HT1080 (cell line): ENCODE measurements at regions not wholly inside any gene's neighbourhood (a gene's known extent, or its start where the extent isn't known, plus 50 kb on each side); places are given as distances from the start of the nearest gene placed in this dataset.
"Not testable (repeated sequence)": the region's sequence is repeated elsewhere in the genome, so short reads cannot be mapped to it uniquely, and the experiment has no call there.

ENCODE experiments used
- DNase-seq: peaks from one replicate; pipeline ENCODE4 v3.0.0-alpha.2; 2015; ENCODE audit warnings: low read depth

DNA sequence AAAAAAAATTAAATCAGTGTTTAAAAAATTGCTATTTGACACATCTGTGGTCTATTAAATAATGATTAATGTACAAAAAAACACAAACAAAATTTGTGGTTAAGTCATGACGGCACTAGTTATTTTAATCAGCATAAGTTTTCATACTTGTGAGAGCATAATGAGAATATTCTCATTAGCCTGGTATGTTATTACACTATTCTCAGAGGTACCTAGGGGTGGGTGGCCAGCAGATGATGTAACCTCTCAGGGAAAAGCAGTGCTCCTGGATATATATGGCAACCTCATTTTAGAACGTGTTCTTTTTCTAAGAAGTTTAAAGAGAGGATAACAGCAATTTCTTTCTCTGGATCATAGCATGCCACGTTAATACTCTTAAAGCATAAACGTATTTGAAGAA is 109.2 kb downstream of the GJA1 start:
- DNase-seq = no peak

DNA sequence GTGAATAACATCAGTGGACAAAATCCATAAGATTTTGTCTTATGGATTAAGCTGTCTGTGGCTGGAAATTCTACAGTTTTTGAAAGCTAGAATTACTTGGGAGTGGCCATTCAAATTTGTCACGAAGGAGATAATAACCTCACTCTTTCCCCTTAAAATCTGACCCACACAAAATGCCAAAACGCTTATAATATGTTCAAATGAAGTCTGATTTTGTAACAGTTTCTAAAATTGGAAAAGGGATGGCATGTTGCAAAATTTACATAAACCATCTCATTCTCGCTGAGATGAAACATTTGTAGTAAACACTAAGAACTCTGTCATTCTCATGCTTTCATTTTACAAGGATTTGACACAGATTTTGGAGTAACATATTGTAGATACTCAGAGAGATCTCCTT is 112.7 kb downstream of the GJA1 start:
- no peak for DNase-seq

DNA sequence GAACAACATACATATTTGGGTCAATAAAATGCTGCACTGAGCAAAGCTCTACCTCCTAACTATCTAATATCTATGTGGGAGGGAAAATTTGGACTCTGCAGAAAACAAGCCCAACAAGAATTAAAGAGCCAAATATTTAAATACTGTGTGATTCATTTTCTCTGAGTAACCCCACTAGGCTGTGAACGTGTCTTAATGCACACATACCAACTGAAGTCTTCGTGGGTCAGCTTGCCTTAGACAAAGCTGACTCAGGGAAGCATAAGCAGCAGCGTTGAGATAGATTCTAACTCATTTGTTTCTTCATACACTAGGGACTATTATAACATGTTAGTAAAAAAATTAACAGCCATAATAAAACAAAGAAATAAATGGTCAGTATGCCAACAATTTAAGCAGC is 114.3 kb downstream of the GJA1 start:
- peak; percentile 30 for DNase-seq

DNA sequence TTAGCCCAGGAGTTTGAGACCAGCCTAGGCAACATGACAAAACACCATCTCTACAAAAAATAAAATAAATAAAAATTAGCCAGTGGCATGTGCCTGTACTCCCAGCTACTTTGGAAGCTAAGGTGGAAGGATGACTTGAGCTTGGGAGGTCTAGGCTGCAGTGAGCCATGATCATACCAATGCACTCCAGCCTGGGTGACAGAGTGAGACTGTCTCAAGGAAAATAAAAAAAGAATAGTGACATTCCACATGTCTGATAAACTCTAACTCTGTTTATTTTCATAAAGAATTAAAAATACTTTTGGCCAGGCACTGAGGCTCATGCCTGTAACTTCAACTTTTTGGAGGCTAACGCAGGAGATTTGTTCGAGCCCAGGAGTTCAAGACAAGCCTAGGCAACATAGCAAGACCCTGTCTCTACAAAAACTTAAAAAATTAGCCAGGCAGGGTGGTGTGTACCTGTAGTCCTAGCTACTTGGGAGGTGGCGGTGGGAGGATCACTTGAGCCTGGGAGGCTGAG is 115.1 kb downstream of the GJA1 start:
- no peak for DNase-seq

DNA sequence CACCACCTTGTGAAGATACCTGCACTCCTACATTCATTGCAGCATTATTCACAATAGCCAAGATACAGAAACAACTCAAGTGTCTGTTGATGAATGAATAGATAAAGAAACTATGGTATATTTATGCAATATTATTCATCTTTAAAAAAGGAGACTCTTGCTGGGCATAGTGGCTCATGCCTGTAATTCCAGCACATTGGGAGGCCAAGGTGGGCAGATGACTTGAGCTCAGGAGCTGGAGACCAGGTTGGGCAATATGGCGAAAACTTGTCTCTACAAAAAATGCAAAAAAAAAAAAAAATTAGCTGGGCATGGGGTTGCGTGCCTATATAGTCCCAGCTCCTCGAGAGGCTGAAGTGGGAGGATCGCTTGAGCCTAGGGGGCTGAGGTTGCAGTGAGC is 119.8 kb downstream of the GJA1 start:
- no peak for DNase-seq

DNA sequence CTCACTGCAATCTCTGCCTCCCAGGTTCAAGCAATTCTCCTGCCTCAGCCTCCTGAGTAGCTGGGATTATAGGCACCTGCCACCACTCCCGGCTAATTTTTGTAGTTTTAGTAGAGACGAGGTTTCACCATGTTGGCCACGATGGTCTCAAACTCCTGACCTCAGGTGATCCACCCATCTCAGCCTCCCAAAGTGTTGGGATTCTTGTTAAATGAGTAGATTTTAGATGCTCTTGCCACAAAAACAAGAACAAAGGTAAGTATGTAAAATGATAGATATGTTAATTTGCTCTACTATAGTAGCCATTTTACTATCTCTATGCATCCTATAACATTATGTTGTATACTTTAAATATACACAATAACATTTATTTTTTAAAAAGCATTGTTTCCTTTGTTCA is 120.7 kb downstream of the GJA1 start:
- DNase-seq = not testable (repeated sequence)

DNA sequence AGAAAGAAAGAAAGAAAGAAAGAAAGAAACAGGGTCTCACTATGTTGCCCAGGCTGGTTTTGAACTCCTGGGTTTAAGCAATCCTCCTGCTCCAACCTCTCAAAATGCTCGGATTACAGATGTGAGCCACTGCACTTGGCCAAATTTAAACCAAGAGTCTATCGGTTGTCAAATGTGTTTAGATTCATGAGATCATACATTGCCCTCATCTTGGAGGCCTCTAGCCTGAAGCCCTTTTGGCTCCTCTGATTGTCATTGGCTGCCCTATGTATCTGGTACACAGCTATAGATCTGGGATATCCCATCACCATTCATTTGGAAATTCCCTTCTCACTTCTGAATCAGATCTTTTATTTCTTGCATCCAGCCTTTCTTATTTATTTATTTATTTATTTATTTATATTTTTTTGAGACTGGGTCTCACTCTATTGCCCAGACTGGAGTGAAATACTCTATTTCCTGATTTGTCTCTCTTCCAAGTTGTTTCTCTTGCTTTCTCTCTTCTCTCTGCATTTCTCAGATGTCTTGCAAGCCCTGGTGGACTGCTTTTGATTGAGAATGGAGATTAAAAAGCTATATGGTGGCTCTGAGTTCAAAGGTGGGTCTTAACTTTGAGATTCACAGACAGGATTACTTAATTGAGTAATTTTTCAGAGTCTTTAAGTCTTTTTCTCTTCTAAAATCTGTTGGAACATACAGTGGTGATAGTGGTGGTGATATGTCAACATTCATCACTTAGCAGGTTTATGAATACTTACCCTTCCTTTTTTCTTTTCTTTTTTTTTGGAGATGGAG is 121.9 kb downstream of the GJA1 start:
- DNase-seq = no peak

DNA sequence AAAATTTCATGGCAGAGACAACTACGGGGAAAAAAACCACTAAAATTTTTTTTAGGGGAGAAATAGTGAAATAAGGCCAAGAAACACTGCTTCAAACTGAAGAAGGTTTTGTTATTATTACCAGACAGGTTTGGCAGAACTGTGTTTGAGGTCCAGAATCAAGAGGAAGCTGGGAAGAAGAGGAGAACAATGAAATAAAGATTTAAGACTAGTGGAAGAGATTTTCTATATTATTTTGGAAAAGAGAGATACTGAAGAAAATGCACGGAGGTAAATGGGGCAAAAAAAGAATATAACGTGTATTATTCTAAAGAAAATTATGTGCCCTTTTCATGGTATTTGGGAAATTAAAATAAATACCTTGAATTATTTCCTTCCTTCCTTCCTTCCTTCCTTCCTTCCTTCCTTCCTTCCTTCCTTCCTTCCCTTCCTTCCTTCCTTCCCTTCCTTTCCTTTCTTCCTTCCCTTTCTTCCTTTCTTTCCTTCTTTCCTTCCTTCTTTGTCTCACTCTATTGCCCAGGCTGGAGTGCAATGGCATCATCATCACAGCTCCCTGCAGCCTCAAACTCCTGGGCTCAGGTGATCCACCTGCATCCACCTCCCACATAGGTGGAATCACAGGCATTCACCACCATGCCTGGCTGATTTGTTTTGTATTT is 124.3 kb downstream of the GJA1 start:
- DNase-seq = no peak

DNA sequence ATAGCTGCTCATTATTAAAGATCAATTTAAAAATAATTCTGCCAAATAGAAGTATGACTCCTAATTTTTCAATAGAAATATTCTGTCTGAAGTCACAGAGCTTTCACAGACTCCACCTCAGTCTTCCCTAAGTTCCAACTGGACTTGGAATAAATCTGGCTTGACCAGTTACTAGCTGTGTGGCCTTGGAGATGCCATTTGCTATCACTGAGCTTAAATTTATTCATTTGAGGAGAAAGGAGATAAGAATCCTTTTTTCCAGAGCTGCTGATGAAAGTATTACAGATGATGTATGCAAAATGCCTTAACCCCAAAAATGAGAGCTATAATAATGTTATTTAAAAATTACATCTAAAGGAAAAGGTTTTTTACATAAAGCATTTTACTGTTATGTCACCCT is 125.0 kb downstream of the GJA1 start:
- no peak for DNase-seq

DNA sequence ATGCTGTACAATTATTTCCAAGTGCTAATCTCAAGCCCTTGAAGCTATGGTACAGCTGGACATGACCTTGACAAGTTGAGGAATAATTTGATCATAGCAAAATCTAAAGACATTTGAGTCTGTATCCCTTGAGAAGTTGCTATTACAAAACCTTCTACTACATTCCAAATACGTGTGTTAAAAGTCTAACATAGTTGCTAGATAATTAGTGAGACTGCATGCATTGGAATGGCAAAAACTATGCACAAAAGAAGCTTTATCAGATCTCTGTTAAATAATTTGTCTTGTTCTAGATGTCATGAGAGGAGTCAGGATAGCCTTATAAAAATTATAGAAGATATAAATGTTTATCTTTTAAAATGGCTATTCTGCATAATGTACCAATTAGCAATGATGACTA is 127.8 kb downstream of the GJA1 start:
- no peak for DNase-seq

DNA sequence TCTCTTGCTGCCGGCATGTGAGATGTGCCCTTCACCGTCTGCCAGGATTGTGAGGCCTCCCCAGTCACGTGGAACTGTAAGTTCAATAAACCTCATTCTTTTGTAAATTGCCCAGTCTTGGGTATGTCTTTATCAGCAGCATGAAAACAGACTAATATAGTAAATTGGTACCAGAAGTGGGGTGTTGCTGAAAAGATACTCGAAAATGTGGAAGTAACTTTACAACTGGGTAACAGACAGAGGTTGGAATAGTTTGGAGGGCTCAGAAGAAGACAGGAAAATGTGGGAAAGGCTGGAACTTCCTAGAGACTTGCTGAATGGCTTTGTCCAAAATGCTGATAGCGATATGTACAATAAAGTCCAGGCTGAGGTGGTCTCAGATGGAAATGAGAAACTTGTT is 129.1 kb downstream of the GJA1 start:
- DNase-seq = not testable (repeated sequence)

DNA sequence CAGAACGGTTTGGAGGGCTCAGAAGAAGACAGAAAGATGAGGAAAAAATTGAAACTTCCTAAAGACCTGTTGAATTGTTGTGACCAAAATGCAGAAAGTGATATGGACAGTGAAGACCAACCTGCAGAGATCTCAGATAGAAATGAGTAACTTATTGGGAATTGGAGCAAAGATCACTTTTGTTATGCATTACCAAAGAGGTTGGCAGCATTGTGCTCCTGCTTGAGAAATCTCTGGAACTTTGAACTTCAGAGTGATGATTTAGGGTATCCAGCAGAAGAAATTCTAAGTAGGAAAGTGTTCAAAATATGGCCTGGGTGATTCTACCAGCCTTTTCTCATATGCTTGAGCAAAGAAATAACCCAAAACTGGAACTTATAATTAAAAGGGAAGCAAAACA is 136.0 kb downstream of the GJA1 start:
- no peak for DNase-seq

DNA sequence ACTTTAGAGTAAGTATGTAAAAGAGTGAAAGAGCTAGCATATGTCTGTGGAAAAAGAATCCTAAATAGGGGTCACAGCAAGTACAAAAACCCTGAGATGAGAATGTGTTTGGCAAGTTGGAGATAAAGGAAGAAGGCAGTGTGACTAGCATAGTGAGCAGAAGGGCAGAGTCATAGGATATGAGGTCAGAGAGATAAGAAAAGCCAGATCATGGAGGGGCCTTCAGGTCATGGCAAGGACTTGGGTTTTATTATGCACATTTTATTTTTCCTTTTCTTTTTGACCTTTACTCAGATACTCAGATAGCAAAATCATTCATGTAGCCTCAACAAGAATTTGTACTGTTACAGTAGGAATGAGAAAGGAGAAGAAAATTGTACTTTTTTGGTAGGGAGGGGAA is 138.0 kb downstream of the GJA1 start:
- DNase-seq = peak; percentile 13

DNA sequence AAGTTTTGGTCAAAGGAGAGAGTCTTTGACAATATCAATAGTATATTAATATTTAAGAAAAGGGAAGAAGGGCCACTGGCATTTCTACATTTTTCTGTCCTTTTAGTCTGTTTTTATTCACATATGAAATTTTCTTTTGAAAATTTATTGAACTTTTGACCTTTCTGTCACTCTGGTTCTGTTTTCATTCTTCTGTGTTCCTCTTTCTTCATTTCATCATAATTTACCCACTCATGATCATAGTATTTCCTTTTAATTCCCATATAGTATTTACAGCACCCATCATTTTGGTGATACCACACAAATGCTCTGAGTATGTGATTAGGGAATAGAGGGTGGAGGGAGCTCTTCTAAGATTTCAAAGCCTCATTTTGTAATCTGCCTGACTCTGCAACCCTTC is 142.8 kb downstream of the GJA1 start:
- DNase-seq = no peak

DNA sequence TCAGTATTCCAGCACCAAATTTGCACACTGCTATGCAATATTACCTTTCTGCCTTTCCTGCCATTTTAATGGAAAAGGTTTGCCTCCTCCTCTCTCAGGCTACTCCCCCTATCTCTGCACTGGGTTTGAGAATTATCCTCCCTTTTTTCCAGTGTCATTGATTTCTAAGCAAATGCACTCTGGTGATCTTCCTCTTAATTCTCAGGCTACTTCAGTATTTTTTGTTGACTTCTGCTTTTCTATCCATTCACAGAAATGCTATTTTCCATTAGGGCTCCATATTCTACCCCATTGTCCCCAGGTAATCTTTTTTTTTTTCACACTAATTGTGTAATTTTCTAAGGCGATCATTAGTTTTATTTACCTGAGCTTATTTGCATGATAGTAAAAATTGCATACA is 144.0 kb downstream of the GJA1 start:
- DNase-seq = no peak

DNA sequence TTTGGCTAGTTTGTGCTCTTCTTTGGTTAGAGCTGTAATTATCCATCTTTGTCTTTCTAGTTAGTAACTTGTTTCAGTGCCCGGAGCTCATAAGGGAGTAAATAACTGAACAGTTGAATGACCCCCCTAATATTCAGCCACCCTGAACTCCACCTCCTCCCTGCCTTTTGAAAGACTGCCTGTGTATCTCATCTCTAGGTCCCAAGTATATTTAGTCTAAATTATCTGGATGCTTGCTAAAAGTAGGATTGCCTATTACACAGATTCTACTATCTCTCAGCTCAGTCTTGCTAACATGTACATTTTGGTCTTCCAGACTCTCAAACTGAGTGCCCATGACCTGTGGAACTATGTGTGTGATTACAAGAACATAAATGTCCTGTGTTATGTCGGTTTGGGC is 145.9 kb downstream of the GJA1 start:
- no peak for DNase-seq

DNA sequence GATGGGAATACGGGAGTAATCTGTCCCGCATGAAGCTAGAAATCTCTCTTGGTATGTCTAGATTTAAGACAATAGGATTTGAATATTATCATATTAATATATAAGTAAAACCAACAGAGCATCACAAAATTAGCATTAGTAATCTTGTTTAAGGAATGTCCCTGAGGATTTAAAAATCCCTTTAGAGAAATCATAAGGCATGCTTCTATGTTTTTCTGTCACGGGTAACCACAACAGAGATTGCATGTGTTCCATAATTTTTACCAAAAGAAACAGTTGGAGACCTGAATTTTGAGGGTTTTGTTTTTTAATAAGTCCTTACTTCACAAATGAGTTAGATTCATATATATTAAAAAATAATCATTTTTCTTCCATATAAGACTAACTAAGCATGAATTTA is 146.8 kb downstream of the GJA1 start:
- DNase-seq = no peak

DNA sequence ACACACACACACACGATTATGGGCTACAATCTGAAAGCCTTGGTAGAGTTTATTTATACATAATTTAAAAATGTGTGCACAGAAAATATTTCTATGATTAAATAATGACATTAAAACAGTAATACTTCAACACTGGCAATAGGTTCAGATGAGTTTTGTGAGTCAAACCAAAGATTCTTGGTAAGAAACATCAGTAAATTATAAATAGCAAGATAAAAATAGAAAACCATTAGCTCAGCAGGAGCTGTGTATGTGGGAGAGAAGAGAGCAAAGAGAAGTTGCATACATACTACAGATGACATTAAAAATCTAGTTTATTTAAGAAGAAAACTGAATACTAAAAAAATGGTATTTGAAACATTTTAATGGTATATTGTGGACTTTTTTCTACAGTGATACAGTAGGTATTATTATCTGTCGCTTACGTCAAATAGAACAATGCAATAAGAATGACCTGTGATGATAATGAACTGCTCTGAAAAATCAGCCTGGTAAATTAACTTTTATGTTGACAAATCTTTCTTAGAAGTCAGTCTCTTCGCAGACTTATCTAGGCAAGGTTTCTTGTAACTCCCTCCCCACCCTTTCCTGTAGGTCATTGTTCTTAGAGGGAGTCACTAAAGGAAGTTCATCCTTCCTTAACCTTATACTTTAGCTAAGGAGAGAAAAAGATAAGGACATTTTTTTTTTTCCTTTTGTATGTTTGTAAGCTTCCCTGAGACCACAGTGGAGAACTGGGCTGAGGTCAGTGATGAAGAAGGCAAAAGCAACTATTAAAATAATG is 149.3 kb downstream of the GJA1 start:
- DNase-seq = no peak

DNA sequence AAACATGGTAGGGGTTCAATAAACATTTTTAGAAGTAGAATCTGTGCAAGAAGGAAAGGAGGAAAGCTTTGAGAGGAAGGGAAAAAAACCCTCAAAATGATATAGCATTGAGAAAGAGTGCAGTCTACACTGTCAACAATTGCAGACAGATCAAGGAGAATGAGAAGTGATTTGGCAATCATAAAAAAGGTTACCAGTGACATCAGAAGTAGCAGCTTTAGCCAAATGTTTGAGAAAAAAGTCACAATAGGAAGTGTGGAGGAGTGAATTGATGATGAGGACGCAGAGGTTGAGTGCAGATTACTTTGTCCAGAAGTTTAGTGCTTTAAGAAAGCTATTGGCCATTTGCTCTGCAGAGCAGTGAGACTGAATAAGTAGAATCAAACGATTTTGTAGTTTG is 155.0 kb downstream of the GJA1 start:
- no peak for DNase-seq

DNA sequence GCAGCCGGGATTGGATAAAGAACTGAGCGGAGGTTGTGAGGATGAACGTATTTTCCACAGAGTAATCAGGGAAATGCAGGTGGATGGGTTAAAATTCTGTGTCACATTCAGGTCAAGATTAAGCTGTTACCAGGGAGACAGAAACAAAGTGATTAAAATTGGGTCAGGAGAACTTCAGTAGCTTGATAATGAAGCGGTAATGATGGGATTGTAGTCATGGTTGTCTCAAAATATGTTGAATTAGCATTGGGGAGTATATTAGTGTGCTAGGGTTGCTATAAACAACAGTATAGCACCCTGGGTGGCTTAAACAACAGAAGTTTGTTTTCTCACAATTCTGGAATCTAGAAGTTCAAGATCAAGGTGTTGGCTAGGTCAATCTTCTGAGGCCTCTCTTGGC is 155.5 kb downstream of the GJA1 start:
- DNase-seq = no peak

DNA sequence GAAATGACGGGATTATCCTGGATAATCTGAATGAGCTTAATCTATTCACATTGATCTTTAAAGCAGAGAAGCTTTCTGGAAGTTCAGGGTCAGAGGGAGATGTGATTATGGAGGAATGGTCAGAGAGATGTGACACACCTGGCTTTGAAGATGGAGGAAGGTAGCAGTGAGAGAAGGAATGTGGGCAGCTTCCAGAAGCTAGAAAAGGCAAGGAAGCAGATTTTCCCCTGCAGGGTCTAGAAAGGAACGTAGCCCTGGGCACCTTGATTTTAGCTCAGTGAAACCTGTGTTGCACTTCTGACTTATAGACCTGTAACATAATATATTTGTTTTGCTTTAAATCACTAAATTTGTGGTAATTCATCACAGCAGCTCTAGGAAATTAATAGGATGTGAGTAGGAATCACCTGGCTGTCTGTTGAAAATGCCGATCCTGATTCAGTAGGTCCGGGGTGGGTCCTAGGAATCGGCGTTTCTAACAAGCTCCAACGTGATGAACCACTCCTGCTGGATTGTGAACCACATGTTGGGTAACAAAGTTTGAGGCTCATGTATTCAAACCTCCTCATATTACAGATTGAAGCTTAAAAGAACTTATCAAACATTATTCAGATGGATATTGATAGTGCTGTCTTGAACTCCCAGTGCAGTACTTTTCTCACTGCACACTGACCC is 157.0 kb downstream of the GJA1 start:
- no peak for DNase-seq
